ENCODE measurements at regions not wholly inside any gene's neighbourhood (a gene's known extent, or its start where the extent isn't known, plus 50 kb on each side); places are given as distances from the start of the nearest gene placed in this dataset.

DNA sequence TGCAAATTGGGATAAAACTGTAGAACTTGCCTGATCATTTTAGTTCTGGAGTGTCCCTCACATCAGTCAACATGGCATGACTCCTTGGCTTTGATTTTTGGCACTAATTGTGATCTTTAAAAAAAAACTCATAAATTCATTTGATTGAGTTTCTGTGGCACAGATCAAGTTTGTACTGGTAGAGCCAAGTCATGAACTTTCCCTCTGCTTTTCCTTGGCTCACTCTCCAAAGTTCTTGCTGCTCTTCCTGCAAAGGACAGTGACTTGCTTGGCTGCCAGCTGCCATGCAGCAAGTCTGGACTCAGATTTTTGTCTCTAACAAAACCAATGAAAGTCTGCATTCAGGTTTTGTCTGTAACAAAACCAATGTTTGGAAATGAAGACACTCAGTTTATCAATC is 115.5 kb downstream of the RFX6 start:
- TF ChIP-seq, protein P1, sequence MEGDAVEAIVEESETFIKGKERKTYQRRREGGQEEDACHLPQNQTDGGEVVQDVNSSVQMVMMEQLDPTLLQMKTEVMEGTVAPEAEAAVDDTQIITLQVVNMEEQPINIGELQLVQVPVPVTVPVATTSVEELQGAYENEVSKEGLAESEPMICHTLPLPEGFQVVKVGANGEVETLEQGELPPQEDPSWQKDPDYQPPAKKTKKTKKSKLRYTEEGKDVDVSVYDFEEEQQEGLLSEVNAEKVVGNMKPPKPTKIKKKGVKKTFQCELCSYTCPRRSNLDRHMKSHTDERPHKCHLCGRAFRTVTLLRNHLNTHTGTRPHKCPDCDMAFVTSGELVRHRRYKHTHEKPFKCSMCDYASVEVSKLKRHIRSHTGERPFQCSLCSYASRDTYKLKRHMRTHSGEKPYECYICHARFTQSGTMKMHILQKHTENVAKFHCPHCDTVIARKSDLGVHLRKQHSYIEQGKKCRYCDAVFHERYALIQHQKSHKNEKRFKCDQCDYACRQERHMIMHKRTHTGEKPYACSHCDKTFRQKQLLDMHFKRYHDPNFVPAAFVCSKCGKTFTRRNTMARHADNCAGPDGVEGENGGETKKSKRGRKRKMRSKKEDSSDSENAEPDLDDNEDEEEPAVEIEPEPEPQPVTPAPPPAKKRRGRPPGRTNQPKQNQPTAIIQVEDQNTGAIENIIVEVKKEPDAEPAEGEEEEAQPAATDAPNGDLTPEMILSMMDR (conservative IDR thresholded peaks at IDR 0.05; ENCODE audit: low read length) = no peak
- TF ChIP-seq EZH2phosphoT487 (IDR thresholded peaks at IDR 0.05; ENCODE audit: borderline replicate concordance) = no peak
